ENCODE measurements at regions not wholly inside any gene's neighbourhood (a gene's known extent, or its start where the extent isn't known, plus 50 kb on each side); places are given as distances from the start of the nearest gene placed in this dataset.

- TF ChIP-seq POLR2A (IDR thresholded peaks at IDR 0.05) = no peak
- no peak for TF ChIP-seq CTCF (IDR thresholded peaks at IDR 0.05)
- intact Hi-C loops (cut with DNase I; ENCODE audit: low total_unique reads) = no loop called here
These were observed 54.6 kb upstream of the GALNT15 start for GRCh38 chr3:16119887-16120286.

GRCh38 chr3:16121391-16121790, 53.1 kb upstream of the GALNT15 start:
- DNase-seq (ENCODE audit: low spot score in 2 of 2) = no peak
- TF ChIP-seq POLR2A (IDR thresholded peaks at IDR 0.05) (no peak), CTCF (IDR thresholded peaks at IDR 0.05) (no peak)
- intact Hi-C loops (cut with DNase I; ENCODE audit: low total_unique reads) = no loop called here
- H3K4me3 ChIP-seq (ENCODE audit: low read depth, poor library complexity, severe bottlenecking) = no peak overlapping the region
- 32 to 37% methylated on average over 1 of the region's 1 CpG for WGBS, 2 donors

More at GRCh38 chr3:16119887-16120286, 54.6 kb upstream of the GALNT15 start:
- no peak for DNase-seq (ENCODE audit: low spot score in 2 of 2)
- no peak overlapping the region for H3K4me3 ChIP-seq (ENCODE audit: low read depth, poor library complexity, severe bottlenecking)

GRCh38 chr3:16122155-16122554, 52.3 kb upstream of the GALNT15 start:
- no peak overlapping the region for H3K4me3 ChIP-seq (ENCODE audit: low read depth, poor library complexity, severe bottlenecking)
- no peak for TF ChIP-seq POLR2A (IDR thresholded peaks at IDR 0.05)
- TF ChIP-seq CTCF (IDR thresholded peaks at IDR 0.05) = no peak
- 44 to 47% methylated on average over 2 of the region's 2 CpGs for WGBS, 2 donors
- intact Hi-C loops (cut with DNase I; ENCODE audit: low total_unique reads) = no loop called here
- DNase-seq (ENCODE audit: low spot score in 2 of 2) = no peak

GRCh38 chr3:16122661-16123060, 51.8 kb upstream of the GALNT15 start:
- TF ChIP-seq POLR2A (IDR thresholded peaks at IDR 0.05) (no peak), CTCF (IDR thresholded peaks at IDR 0.05) (no peak)

GRCh38 chr3:16124636-16125035, 49.8 kb upstream of the GALNT15 start:
- intact Hi-C loops (cut with DNase I; ENCODE audit: low total_unique reads) = no loop called here
- H3K4me3 ChIP-seq (ENCODE audit: low read depth, poor library complexity, severe bottlenecking) = no peak overlapping the region
- no peak for DNase-seq (ENCODE audit: low spot score in 2 of 2)
- 39 to 58% methylated on average over 2 of the region's 2 CpGs for WGBS, 2 donors
- no peak for TF ChIP-seq POLR2A (IDR thresholded peaks at IDR 0.05)
- TF ChIP-seq CTCF (IDR thresholded peaks at IDR 0.05) = no peak

More at GRCh38 chr3:16122661-16123060, 51.8 kb upstream of the GALNT15 start:
- no peak for DNase-seq (ENCODE audit: low spot score in 2 of 2)
- no peak overlapping the region for H3K4me3 ChIP-seq (ENCODE audit: low read depth, poor library complexity, severe bottlenecking)
- intact Hi-C loops (cut with DNase I; ENCODE audit: low total_unique reads) = no loop called here
- 50 to 69% methylated on average over 2 of the region's 2 CpGs for WGBS, 2 donors

MicroRNAs encoded in the stretch of these regions (microRNA counts, 767-probe panel; counts per million panel counts)
- microRNA hsa-miR-563 = 0 to 358 counts per million in 2 donors

Small RNAs in the stretch of these regions (microRNA-seq; reads per million reads assigned to microRNA genes)
- gene MIR563 (ENCODE audit: borderline number of aligned reads in 1 of 2, borderline replicate concordance in 2 of 2) = 0 reads per million in 2 donors

All from lower leg skin (tissue), 4 donors.